GM12878 (cell line): ENCODE measurements at regions not wholly inside any gene's neighbourhood (a gene's known extent, or its start where the extent isn't known, plus 50 kb on each side); places are given as distances from the start of the nearest gene placed in this dataset.

Experiments
- ATAC-seq: fragments of 200-7000 bp; cut with Tn5 transposase; 3 replicates; pipeline ENCODE4 v1.9.1; 2020; ENCODE audit warnings: mild to moderate bottlenecking, moderate library complexity
- BruUV-seq: library from RNA; stranded (reverse); fragments of 400-500 nt; replicated peaks from 2 replicates; lab custom pipeline; 2021; lab: Mats Ljungman, UMichigan
- CTCF ChIA-PET: fragments of 300-600 bp; sonication (Branson Sonifier 250); formaldehyde crosslinking; extraction: SDS; loops from one replicate; lab custom pipeline; 2021; ENCODE audit warnings: inconsistent platforms; lab: Yijun Ruan, JAX
- POLR2A ChIA-PET: fragments of 350-600 bp; formaldehyde crosslinking; extraction: SDS; loops from one replicate; lab custom pipeline; 2021; ENCODE audit warnings: inconsistent platforms; lab: Charles Lee
- RAD21 ChIA-PET: fragments of 300-600 bp; sonication (Branson Sonifier 250); formaldehyde crosslinking; loops from one replicate; lab custom pipeline; 2023; ENCODE audit warnings: antibody characterized with exemption; ENCODE audit not compliant: unreplicated experiment; lab: Charles Lee
- SMC1A ChIA-PET: fragments of 300-600 bp; sonication (Branson Sonifier 250); formaldehyde crosslinking; loops from one replicate; lab custom pipeline; 2023; ENCODE audit not compliant: unreplicated experiment, uncharacterized antibody; lab: Charles Lee
- DNase-seq: peaks from one replicate; pipeline ENCODE4 v3.0.0-alpha.2; 2011; ENCODE audit warnings: low read depth, low spot score
- FAIRE-seq: peaks from 3 replicates; lab custom pipeline; 2011; peaks lifted over from hg19 to GRCh38; lab: Jason Lieb, UNC
- H2AFZ ChIP-seq: 2 replicates; pipeline ENCODE4 v1.6.0; 2011; ENCODE audit warnings: low read depth, low read length, control low read depth; ENCODE audit not compliant: control insufficient read depth
- H3K27ac ChIP-seq: 2 replicates; pipeline ENCODE4 v1.5.1; 2011; ENCODE audit warnings: control low read depth; ENCODE audit not compliant: control insufficient read depth, insufficient read depth
- H3K27me3 ChIP-seq, 2 experiments: replicated peaks in 1 of 2; 2 replicates each; pipeline versions ENCODE4 v1.6.0 to v1.6.1; 2011; ENCODE audit warnings: low read length in 1 of 2; ENCODE audit not compliant: control insufficient read depth in 2 of 2, insufficient read depth in 2 of 2
- H3K36me3 ChIP-seq, 2 experiments: 2 replicates each; pipeline ENCODE4 v1.5.1; 2011; ENCODE audit warnings: low read length in 1 of 2; ENCODE audit not compliant: control insufficient read depth in 2 of 2, insufficient read depth in 2 of 2
- H3K4me1 ChIP-seq: 2 replicates; pipeline ENCODE4 v1.6.1; 2011; ENCODE audit warnings: mild to moderate bottlenecking, low read length, moderate library complexity, mixed read lengths; ENCODE audit not compliant: control insufficient read depth, insufficient read depth
- H3K4me2 ChIP-seq: 2 replicates; pipeline ENCODE4 v1.6.0; 2011; ENCODE audit warnings: control low read depth; ENCODE audit not compliant: control insufficient read depth, insufficient read depth
- H3K4me3 ChIP-seq: fragments of 200-600 bp; sonication (generic); 2 replicates; pipeline ENCODE4 v1.5.1; 2016
- H3K79me2 ChIP-seq: 2 replicates; pipeline ENCODE4 v1.6.0; 2011; ENCODE audit warnings: low read length; ENCODE audit not compliant: control insufficient read depth, insufficient read depth
- H3K9ac ChIP-seq: 2 replicates; pipeline ENCODE4 v1.8.0; 2011; ENCODE audit warnings: low read length, control low read depth, mixed read lengths; ENCODE audit not compliant: control insufficient read depth, insufficient read depth
- H3K9me3 ChIP-seq: replicated peaks from 3 replicates; pipeline ENCODE4 v1.5.1; 2011; ENCODE audit warnings: mild to moderate bottlenecking, low read length; ENCODE audit not compliant: control insufficient read depth, insufficient read depth
- H4K20me1 ChIP-seq: 2 replicates; pipeline ENCODE4 v1.6.0; 2011; ENCODE audit not compliant: control insufficient read depth, insufficient read depth
- BCLAF1 ChIP-seq: fragments of 450-650 bp; IDR thresholded peaks from 2 replicates; pipeline ENCODE4 v1.6.1; 2017; ENCODE audit warnings: antibody characterized with exemption, mild to moderate bottlenecking, moderate library complexity
- BRCA1 ChIP-seq: IDR thresholded peaks from 2 replicates; pipeline ENCODE4 v1.6.1; 2011; ENCODE audit warnings: low read depth, low read length, improper control_type of control experiment
- FOS ChIP-seq: IDR thresholded peaks from 3 replicates; pipeline ENCODE4 v1.6.1; 2011; ENCODE audit warnings: borderline replicate concordance; ENCODE audit not compliant: insufficient read length; ENCODE audit errors: extremely low read depth
- HDAC2 ChIP-seq: fragments of 200-600 bp; sonication (generic); IDR thresholded peaks from 2 replicates; pipeline ENCODE4 v1.6.1; 2017
- IKZF1 ChIP-seq: fragments of 450-650 bp; conservative IDR thresholded peaks from 2 replicates; pipeline ENCODE4 v1.6.1; 2017; ENCODE audit warnings: antibody characterized with exemption, mild to moderate bottlenecking
- JUND ChIP-seq: IDR thresholded peaks from 2 replicates; pipeline ENCODE4 v1.6.1; 2012; ENCODE audit warnings: low read depth, mild to moderate bottlenecking, low read length, improper control_type of control experiment, moderate library complexity
- LARP7 ChIP-seq: fragments of 450-650 bp; IDR thresholded peaks from 2 replicates; pipeline ENCODE4 v1.6.1; 2017; ENCODE audit warnings: mild to moderate bottlenecking
- MTA2 ChIP-seq: fragments of 450-650 bp; IDR thresholded peaks from 2 replicates; pipeline ENCODE4 v1.6.1; 2016; ENCODE audit warnings: low read depth, mild to moderate bottlenecking, moderate library complexity
- NKRF ChIP-seq: fragments of 450-650 bp; conservative IDR thresholded peaks from 2 replicates; pipeline ENCODE4 v1.6.1; 2017; ENCODE audit warnings: mild to moderate bottlenecking, moderate library complexity
- PML ChIP-seq: IDR thresholded peaks from 2 replicates; pipeline ENCODE4 v1.6.1; 2012; ENCODE audit warnings: low read length, inconsistent platforms
- RAD51 ChIP-seq: fragments of 450-650 bp; IDR thresholded peaks from 2 replicates; pipeline ENCODE4 v1.6.1; 2016; ENCODE audit warnings: moderate library complexity, mild to moderate bottlenecking, inconsistent platforms
- SPI1 ChIP-seq: IDR thresholded peaks from 2 replicates; pipeline ENCODE4 v1.6.1; 2011; ENCODE audit warnings: low read depth, mild to moderate bottlenecking, low read length, moderate library complexity, borderline replicate concordance; ENCODE audit not compliant: insufficient read depth
- STAT3 ChIP-seq: IDR thresholded peaks from 2 replicates; pipeline ENCODE4 v1.6.1; 2011; ENCODE audit warnings: low read depth, low read length, improper control_type of control experiment
- YY1 ChIP-seq: IDR thresholded peaks from 2 replicates; pipeline ENCODE4 v1.6.1; 2011; ENCODE audit warnings: low read depth, mild to moderate bottlenecking, low read length
- ZNF622 ChIP-seq: fragments of 450-650 bp; IDR thresholded peaks from 2 replicates; pipeline ENCODE4 v1.6.1; 2017; ENCODE audit warnings: mild to moderate bottlenecking, inconsistent platforms
- WGBS: methylation state at CpG from one replicate; pipeline ENCODE4 v1.1.6; 2016; ENCODE audit warnings: low lambda C conversion rate; ENCODE audit not compliant: insufficient replicate concordance, insufficient coverage; ENCODE audit errors: missing lambda C conversion rate; 5-methylcytosine and 5-hydroxymethylcytosine counted together
- in situ Hi-C: fragments of 300-500 bp; cut with MboI; formaldehyde crosslinking; loops from 9 replicates; pipeline ENCODE4 v1.14.3; 2018; ENCODE audit warnings: mixed read lengths
- intact Hi-C: fragments of 100-400 bp; cut with micrococcal nuclease; formaldehyde crosslinking; loops from one replicate; pipeline ENCODE4 v1.14.2; 2022; ENCODE audit not compliant: unreplicated experiment
- TF ChIP-seq, protein P1 (sequence below): IDR thresholded peaks from 2 replicates; pipeline ENCODE4 v1.6.1; 2012; ENCODE audit warnings: improper control_type of control experiment, low read depth, low read length; ENCODE audit not compliant: insufficient replicate concordance

DNA sequence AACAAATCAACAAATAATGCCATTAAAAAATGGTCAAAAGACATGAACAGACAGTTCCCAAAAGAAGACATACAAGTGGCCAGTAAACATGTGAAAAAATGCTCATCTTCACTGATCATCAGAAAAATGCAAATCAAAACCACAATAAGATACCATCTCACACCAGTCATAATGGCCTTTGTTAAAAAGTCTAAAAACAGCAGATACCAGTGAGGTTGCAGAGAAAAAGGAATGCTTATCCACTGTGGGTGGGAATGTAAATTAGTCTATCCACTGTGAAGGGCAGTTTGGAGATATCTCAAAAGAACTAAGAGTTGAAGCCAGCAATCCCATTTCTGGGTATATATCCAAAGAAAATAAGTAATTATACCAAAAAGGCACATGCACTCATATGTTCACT lies 668.1 kb upstream of the CPEB2 start (continued):
- TF ChIP-seq ZNF622: no peak
- TF ChIP-seq BRCA1: no peak
- no peak for TF ChIP-seq NKRF

GRCh38 chr4:14335872-14336271 lies 666.4 kb upstream of the CPEB2 start:
- no peak overlapping the region for H3K4me3 ChIP-seq
- H4K20me1 ChIP-seq: no peaks in the 10 kb centered on the region
- H3K9me3 ChIP-seq: no peaks in the 10 kb centered on the region; the same call in 2 of the 3 replicates
- no peaks in the 10 kb centered on the region for H3K4me1 ChIP-seq
- ATAC-seq: no peak
- POLR2A ChIA-PET: no interaction called here
- no peak for FAIRE-seq
- 55% methylated on average over 3 of the region's 3 CpGs for WGBS
- BruUV-seq: no TSS peak
- CTCF ChIA-PET: no interaction called here
- H3K4me2 ChIP-seq: no peak overlapping the region
- no peak overlapping the region for H3K27ac ChIP-seq
- no peak overlapping the region for H2AFZ ChIP-seq
- H3K36me3 ChIP-seq: no peaks in the 10 kb centered on the region
- H3K79me2 ChIP-seq: no peaks in the 10 kb centered on the region
- in situ Hi-C loops: no loop called here
- RAD21 ChIA-PET: no interaction called here
- SMC1A ChIA-PET: no interaction called here
- intact Hi-C loops: no loop called here
- H3K9ac ChIP-seq: no peak overlapping the region
- DNase-seq: no peak
- H3K27me3 ChIP-seq: no peaks in the 10 kb centered on the region
- TF ChIP-seq IKZF1: no peak
- TF ChIP-seq YY1: no peak
- no peak for TF ChIP-seq MTA2
- TF ChIP-seq PML: no peak
- no peak for TF ChIP-seq HDAC2
- no peak for TF ChIP-seq BCLAF1
- no peak for TF ChIP-seq RAD51
- TF ChIP-seq FOS: no peak
- no peak for TF ChIP-seq ZNF622
- TF ChIP-seq SPI1: no peak
- TF ChIP-seq JUND: no peak
- TF ChIP-seq STAT3: no peak
- TF ChIP-seq LARP7: no peak
- TF ChIP-seq, protein P1, sequence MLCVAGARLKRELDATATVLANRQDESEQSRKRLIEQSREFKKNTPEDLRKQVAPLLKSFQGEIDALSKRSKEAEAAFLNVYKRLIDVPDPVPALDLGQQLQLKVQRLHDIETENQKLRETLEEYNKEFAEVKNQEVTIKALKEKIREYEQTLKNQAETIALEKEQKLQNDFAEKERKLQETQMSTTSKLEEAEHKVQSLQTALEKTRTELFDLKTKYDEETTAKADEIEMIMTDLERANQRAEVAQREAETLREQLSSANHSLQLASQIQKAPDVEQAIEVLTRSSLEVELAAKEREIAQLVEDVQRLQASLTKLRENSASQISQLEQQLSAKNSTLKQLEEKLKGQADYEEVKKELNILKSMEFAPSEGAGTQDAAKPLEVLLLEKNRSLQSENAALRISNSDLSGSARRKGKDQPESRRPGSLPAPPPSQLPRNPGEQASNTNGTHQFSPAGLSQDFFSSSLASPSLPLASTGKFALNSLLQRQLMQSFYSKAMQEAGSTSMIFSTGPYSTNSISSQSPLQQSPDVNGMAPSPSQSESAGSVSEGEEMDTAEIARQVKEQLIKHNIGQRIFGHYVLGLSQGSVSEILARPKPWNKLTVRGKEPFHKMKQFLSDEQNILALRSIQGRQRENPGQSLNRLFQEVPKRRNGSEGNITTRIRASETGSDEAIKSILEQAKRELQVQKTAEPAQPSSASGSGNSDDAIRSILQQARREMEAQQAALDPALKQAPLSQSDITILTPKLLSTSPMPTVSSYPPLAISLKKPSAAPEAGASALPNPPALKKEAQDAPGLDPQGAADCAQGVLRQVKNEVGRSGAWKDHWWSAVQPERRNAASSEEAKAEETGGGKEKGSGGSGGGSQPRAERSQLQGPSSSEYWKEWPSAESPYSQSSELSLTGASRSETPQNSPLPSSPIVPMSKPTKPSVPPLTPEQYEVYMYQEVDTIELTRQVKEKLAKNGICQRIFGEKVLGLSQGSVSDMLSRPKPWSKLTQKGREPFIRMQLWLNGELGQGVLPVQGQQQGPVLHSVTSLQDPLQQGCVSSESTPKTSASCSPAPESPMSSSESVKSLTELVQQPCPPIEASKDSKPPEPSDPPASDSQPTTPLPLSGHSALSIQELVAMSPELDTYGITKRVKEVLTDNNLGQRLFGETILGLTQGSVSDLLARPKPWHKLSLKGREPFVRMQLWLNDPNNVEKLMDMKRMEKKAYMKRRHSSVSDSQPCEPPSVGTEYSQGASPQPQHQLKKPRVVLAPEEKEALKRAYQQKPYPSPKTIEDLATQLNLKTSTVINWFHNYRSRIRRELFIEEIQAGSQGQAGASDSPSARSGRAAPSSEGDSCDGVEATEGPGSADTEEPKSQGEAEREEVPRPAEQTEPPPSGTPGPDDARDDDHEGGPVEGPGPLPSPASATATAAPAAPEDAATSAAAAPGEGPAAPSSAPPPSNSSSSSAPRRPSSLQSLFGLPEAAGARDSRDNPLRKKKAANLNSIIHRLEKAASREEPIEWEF: no peak
